NCI-H82 treated with DMSO at 0.1 percent for 48 hours (cell line): ENCODE measurements at regions not wholly inside any gene's neighbourhood (a gene's known extent, or its start where the extent isn't known, plus 50 kb on each side); places are given as distances from the start of the nearest gene placed in this dataset.

Experiments used
- DNase-seq: peaks from one replicate; lab custom pipeline; 2025; ENCODE audit not compliant: unreplicated experiment; lab: John Stamatoyannopoulos, UW

DNA sequence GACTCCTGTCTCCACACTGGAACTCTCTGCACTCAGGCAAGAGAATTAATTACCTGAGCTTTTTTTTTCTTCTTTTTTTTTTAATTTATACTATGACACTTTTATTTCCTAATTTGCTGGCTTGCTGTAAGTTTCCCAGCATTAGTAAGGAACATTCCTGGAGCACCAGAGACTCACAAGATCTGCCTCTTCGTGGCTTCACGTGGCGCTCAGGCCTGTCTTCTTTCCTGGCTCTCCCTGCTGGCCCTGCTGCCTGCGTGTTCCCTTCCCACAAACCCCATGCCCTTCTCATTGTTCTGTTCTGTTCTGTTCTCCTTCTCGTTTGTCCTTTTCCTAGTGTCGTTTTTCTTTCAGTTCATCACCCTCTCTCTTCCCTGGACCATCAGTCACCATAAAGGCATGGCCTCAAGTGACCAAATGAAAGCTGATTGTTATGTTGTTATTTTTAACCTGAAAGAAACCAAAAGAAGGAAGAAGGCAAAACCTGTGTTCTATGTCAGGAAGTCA lies 591.6 kb upstream of the PFKP start:
- no peak for DNase-seq

DNA sequence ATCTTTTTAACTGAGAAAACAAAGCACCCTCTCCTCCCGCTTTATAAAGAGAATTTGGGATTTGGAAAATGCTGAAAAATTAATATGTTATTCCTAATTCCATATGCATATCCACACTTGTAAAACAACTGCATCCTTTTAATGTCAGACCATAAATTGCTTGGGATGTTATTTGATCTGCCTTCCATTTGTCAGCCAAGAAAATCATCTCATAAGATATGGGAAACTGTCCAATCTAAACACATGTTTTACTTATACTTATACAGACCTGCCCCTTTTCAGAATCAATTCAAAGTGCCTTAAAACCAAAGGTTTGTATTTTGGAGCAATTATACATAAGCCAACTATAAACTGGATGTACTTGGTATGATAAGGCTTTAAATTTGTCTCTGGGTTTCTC lies 595.5 kb upstream of the PFKP start:
- no peak for DNase-seq

DNA sequence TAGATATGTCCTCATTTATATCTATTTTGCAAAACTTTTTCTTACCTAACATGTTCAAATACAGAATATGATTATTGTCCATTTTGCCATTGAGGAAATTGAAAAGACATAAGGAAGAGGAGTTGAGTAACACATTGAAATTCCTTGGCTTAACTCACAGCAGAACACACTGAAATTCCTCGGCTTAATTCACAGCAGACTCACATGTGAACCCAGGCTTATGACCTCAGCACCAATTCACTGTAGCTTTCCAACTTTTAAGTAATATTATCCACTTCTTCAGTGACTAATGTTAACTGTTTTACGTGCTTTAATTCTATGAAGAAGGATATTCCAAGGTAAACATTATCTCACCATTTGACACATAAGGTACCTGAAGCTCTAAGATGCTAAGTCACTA lies 597.5 kb upstream of the PFKP start:
- DNase-seq = no peak

DNA sequence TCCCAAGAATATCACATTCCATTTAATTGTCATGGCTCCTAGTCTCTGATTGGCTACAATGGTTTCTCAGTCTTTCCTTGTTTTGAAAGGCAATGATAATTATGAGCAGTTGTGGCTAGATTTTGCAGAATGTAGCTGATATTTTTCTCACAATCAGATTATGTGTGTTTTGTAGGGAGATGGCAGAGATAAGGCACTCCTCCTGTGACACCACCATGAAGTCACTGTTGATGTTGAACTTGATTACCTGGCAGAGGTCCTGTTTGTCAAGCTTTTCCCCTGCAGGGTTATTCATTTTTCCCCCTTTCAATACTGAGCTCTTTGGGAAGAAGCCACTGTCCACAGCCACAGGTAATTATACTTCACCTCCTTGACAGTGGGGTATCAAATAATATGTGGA lies 602.9 kb upstream of the PFKP start:
- DNase-seq = no peak

DNA sequence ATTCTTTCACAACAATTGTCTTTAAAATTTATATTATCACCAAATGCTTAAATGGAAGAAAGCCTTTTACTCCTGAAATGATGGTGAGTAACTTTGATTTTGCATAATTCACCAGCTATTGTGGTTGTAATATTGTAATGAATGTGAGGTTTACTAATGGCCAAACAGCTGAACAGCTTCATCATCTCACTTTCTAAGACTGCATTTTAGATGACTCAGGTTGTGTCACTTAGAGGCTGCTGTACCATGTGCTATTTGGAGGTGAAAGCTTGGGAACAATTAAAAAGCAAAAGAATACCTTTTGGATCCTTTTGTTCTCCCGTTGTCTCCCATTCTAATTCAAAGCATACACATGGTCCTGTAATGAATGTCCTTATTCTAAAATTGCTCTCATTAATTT lies 604.0 kb upstream of the PFKP start:
- no peak for DNase-seq

DNA sequence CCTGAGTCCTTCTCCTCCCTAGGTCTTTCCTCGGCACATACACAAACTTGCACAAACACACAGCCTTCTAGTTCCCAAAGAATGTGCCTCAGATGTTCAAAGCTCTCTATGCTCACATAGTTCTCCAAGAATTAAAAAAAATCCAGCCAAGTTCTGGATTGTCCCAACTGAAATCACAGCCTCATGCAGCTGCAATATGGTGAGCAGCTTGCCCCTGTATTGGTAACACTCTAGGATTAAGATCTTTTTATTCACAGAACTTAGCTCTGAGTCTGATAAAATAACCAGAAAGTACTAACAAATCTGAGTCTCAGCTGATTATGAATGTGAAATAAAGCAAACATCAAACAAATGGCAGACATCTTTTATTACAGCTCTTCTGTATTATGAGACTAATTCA lies 604.8 kb upstream of the PFKP start:
- no peak for DNase-seq

DNA sequence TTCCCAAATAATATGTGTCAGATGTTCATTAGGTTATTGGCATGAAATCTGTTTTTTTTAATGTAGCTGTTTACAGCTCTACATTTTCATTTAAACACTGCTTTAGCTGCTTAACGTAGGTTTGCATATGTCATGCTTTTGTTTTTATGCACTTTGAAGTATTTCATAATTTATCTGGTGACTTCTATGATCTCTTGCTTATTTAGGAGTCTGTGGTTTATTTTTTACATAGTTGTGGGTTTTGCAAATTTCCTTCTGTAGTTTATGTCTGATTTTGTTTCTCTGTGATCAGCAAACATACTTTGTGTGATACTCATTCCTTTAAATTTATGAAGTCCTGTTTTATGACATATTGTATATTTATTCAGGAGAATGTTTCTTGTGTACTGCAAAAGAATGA lies 606.5 kb upstream of the PFKP start:
- DNase-seq = no peak

DNA sequence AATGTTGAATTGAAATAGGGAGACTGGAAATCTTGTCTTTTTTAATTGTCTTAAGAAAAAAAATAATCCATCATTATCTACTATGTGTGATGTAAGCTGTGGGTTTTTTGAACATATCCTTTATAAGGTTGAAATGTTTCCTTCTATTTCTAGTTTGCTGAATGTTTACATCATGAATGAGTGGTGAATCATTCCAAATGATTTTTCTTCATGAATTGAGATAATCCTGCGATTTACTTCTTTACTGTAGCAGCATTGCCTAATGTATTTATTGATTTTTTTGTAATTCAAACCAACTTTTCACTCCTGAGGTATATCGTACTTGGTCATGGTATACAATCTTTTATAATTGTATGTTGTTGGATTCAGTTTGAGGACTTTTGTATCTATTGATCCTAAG lies 607.6 kb upstream of the PFKP start:
- DNase-seq = no peak

DNA sequence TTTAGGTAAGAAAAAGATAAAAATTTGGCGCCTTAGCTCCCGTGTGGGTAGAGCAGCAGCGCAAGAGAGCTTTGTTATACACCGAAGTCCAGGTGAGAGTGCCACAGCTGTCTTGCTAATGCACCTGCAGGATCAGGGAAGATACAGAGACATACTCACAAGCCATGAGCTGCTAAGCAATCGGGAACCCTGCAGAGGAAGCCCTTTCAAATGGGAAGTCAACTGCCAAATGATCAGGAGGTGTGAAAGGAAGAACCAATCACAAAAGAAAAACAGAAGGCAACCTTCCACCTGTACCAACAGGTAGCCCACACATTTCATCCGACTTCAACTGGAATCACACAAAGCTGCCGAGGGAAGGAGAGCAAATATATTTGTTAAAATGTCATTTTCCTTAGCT lies 610.5 kb upstream of the PFKP start:
- no peak for DNase-seq

DNA sequence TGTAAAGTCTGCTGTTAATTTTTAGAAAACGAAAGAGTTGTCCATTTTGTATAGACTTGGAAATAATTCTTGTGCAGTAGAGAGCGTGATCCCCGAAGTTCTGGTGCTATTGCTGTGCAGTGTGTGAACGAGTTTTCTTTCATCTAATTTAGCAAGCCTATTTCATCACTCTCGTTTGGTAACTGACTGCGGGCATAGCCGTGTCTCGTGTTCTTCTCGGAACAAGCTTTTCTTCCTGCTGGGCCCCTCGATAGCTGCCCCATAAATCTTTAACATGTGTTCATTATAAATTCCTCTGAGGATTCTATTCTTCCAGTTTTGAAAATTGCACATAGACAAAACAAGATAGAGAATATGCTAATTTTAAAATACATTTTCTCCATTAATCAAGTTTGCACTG lies 622.0 kb upstream of the PFKP start:
- no peak for DNase-seq

DNA sequence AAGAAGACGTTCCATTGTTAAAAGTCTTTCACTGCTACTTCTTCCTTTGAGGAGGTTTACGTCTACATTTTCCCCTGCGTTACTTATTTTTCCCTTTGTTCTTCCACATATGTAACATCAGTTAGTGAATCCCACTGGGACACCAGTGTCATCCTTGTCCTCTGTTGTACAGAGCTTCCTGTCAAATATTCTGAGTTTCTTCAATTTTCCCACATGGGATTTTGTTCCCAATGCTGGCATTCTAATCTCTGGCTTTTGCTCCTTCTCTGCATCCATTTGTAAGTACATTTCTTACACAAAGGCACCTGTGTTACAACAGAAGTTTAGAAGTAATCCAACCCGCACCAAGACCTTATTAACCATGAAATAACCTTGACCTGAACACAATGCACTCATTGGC lies 627.4 kb upstream of the PFKP start:
- no peak for DNase-seq

DNA sequence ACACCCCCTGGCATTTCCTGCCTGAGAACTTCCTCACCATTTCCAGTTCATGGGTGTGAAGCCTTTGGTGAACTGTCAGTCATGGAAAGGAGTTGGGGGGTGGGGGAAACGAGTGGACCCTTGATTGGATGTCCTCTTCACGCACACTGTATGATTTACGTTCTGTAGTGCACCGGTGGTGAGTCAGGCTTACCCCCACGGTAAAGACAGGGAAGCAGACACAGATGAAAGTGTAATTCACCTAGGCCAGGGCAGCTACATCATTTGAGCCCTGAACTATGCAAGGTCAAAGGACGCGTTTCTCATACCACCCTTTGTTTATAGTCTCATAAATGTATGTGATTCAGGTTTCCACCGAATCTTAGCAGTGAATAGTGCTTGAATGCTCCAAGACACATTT lies 628.3 kb upstream of the PFKP start:
- DNase-seq = no peak

DNA sequence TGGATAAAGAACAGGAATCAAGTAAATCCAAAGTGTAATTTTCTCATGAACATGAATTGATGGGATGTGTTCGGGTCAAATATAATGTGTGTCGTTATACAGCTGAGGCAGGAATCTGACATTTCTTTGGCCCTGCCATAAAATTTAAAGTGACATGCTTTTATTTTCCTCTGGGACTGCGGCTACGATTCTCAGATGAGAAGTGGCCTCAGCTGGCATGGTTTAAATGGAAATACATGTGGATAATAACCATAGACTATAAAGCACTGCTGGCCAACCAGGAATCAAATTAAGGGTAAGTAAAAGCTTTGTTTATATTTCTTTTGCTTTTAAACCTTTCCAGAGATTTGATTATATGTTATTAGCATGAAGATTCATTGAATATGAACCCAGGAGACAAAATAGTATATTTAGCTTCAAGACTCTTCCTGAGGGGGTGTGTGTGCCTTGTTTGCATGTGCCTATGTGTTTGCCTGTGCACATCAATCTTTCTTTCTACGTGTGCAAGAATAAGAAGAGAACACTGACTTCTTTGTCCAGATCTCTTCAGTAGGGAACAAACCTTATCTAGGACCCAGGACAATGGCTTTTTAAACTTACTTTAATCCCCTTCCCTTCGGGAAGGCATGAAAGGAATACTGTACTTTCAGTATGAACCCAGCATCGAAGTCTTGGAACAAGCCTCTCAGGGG lies 629.0 kb upstream of the PFKP start:
- DNase-seq = no peak

DNA sequence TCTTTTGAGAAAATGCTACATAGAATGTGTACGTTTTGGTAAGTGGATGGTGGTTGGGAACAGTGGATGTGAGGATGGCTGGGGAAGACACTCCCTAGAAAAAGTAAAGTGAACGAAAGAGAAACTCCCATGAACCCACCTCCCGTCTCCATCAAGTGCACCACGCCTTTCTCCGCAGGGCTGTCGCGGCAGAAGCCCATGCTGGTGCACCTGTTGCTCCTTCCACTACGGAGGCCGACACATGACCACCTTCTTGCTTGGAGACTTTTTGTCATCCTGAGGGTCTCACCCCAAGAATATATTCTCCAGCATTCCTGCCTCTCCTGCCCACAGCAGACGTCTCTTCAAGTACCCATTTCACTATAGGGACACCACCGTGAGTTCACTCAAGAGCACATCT lies 630.4 kb upstream of the PFKP start:
- DNase-seq = no peak

DNA sequence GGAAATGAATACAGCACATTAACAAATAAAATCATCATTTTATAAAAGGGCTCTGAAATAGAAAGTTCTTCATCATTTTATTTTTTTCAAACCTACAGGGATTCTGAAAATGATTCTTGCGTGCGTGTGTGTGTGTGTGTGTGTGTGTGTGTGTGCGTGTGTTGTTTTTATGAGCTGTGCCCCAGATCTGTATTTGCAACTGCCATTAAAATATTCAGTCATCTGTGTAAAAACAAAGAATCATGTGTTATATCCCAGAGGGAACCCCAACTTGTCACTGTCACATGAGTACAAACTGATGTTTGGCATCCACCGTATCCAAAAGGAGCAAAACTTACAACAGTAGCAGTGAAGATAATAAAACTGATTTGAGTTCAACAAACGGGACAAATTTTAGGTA lies 635.4 kb upstream of the PFKP start:
- no peak for DNase-seq

DNA sequence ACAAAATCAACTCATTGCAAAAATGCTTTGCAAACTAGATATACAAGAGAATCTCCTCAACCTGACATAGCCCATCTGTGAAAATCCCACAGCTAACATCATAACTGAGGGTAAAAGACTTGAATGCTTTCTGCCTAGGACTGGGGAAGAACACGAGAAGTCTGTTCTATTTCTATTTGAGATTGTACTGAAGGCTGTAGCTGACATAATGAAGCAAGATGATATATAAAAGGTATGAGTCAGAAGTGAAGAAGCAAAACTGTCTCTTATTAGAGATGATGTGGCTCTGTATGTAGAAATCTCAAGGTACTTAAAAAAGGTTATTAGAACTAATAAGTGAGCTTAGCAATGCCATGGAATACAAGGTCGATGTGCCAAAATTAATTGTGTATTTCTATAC lies 639.9 kb upstream of the PFKP start:
- DNase-seq = no peak

DNA sequence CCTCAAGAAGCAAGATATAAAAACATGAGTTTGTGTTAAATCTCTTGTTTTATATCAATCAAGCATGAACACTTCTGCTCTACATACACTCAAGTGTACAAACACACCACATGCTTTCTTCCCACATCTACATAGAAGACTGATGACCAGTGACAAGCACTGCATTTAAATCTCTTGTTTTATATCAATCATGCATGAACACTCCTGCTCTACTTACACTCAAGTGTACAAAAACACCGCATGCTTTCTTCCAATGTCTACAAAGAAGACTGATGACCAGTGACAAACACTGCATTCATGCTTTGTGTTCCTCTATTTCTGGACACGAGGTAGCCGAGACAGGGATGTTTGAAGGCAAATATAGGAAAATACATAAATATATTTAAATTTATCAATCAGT lies 642.0 kb upstream of the PFKP start:
- no peak for DNase-seq

DNA sequence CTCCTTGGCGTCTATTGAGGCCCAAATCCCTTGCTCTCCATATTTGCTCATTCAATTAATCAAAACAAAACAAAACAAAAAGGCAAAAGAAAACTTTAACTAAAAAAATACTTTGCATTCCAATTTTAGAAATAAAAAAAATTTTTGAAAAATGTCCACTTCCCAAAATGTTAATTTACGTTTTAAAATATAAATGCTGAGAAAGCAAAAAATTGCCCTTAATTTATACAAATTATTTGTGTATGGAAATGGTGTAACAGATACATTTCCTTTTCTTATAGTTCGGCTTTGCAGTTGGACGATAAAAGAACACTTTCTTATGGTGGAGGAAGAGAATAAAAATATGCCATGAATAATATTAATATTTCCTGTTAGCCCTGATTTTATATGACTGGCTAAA lies 652.8 kb upstream of the PFKP start:
- no peak for DNase-seq

DNA sequence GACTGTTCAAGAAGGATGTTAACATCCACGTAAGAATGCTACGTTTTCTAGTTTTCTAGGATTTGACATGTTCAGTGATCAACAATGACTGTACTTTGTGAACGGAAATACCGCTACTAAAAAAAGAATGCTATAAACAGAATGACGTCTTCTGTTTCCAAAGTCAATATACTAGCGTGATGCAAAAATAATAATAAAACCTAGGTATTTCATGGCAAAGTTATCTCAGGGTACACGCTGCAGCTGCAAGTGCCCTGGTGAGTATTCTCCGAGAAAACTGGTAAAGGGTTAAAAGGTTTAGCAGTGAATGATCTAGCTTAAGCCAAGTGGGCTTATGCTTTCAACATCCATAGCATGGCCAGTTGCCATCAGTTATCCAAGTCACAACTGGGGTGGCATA lies 653.3 kb upstream of the PFKP start:
- DNase-seq = no peak

DNA sequence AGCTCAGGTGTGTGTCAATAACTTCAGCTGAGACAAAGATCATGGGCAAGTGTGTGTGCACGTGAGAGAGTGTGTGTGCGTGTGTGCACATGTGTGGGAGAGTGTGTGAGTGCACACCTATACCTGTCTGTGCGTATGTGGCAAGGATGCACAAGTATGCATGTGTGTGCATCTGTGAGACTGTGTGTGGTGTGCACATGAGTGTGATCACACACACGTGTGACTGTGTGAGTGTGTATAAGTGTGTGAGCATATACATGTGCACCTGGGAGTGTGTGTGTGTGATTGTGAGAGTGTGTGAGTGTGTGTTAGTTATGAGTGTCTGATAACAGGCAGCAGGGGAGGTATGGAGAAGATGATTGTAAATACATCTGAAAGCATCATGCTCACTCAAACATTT lies 657.3 kb upstream of the PFKP start:
- DNase-seq = no peak

DNA sequence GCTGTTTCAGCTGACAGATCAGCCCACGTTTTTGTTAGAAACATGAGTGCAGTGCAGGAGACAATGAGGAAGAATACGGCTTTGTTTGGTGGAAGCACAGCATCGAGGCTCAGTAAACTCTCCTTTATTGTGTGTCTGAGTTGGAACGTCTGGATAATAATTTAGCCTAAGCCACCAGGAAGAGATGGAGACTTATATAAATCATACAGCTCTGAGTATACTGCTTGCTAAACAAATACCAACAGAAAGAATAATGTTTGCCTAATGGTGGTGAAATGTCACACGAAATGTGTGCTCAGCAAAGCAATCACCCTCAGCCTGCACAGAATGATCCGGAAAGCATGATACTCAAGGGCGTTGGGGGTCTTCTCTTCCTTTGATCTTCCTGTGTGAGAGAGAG lies 664.1 kb upstream of the ADARB2 start:
- DNase-seq = no peak

DNA sequence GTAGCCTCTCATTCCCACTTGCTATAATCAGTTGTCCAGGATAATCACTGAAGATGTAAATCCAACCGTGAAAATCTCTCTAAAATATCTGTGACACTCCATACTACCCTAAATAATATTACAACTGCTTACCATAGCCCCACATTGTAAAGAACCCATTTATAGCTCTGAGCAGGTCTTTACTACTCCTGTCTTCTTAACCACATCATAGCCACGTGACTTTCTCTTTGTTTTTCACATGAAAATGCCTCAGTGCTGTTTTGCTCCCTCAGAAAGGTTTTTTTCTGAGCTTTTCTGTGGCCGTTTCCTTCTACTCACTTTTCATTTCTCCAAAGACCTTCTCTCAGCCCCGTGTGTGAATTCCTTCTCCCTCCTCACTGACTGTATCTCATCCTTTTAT lies 662.2 kb upstream of the ADARB2 start:
- DNase-seq = no peak

DNA sequence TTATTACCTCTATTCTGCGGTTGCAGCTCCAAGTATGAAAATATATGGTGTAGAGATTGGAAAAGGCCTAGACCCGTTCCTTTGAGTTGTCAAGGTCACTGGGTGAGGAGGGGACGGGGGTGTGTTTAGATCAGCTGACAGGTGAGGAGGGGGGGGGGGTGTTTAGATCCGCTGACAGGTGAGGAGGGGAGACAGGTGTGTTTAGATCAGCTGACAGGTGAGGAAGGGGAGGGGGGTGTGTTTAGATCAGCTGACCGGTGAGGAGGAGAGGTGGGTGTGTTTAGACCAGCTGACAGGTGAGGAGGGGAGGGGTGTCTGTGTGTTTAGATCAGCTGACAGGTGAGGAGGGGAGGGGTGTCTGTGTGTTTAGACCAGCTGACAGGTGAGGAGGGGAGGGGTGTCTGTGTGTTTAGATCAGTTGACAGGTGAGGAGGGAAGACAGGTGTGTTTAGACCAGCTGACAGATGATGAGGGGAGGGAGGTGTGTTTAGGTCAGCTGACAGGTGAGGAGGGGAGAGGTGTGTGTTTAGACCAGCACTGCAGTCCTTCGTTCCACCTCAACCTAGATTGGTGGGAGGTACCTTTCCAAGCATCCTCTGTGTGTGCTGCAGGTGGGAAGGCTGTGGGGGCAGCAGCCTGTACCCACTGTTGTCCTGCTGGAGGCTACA lies 655.0 kb upstream of the ADARB2 start:
- no peak for DNase-seq
